GM18867 (cell line): ENCODE measurements at regions not wholly inside any gene's neighbourhood (a gene's known extent, or its start where the extent isn't known, plus 50 kb on each side); places are given as distances from the start of the nearest gene placed in this dataset.
"Not testable (repeated sequence)": the region's sequence is repeated elsewhere in the genome, so short reads cannot be mapped to it uniquely, and the experiment has no call there.

Source experiments
- ATAC-seq: cut with Tn5 transposase; IDR thresholded peaks from one replicate; pipeline ENCODE4 v1.9.1; 2021; ENCODE audit warnings: mild to moderate bottlenecking, moderate library complexity; ENCODE audit not compliant: unreplicated experiment

DNA sequence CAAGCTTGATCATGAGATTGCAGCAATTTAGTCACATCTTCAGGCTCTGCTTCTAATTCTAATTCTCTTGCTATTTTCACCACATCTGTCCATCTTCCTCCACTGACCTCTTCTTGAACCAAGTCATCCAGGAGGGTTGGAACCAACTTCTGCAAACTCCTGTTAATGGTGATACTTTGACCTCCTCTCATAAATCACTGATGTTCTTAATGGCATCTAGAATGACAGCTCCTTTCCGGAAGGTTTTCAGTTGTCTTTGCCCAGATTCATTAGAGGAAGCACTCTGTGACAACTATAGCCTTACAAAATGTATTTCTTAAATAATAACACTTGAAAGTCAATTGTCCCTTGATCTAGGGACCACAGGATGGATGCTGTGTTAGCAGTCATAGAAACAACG lies 136.2 kb downstream of the IGLL1 start:
- ATAC-seq: not testable (repeated sequence)

DNA sequence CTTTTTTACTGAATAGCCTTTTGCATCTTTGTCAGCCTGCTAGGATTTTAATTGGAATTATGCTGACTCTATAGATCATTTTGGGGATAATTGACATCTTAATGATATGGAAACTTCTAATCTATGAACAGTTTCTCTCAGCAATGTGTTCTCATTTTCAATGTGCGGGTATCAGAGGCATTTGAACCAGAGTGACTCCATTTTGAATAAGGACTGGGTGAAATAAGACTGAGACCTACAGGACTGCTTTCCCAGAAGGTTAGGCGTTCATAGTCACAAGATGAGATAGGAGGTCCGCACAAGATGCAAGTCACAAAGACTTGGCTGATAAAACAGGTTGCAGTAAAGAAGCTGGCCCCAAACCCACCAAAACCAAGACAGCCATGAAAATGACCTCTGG lies 140.5 kb downstream of the IGLL1 start:
- not testable (repeated sequence) for ATAC-seq

DNA sequence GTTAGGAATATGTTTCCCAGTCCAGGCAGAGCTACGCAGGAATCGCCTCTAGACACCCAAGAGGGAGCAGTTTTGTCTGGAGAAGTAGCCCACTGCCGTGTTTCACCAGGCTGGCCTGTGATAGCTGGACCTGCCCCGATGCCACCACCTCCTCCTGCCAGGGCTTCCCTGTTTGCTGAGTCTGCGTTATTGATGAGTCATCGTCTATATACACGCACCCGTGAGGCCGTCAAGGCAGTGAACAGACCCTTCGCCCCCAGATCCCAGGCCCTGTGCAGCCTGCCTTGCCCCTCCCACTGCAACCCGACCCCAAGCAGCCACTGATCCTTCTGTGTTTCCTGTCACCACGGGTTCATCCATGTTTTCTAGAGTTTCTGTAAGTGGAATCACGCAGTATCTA lies 141.9 kb downstream of the IGLL1 start:
- no peak for ATAC-seq

DNA sequence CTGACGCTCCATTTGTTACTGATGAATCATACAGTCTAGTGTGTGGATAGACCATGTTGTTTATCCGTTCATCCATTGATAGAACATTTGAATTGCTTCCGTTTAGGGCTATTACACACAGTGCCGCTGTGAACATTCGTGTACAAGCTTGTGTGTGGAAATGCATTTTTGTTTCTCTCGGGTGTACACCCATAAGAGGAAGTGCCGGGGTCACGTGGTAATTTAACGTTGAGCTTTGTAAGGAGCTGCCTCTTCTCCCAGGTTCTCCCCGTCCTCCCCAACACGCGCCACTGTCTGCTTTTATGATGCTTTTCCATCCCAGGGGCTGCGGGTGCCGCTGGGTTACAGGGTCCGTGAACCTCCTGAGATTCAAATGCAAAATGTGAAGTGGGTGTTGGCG lies 142.3 kb downstream of the IGLL1 start:
- no peak for ATAC-seq

DNA sequence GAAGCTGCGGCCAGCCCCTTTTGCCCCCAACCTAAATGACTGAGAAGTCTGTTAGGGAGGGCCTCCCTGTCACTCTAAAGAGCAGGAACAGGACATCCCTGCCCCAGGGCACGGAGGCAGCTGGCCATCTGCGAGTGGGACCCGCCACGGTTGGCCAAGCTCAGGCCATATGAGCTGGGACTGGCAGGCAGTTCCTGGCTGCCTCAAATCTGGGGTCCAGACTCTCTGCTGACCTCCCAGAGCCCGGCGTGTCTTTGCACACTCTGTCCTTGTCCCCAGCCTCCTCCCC lies 143.0 kb downstream of the IGLL1 start:
- not testable (repeated sequence) for ATAC-seq

DNA sequence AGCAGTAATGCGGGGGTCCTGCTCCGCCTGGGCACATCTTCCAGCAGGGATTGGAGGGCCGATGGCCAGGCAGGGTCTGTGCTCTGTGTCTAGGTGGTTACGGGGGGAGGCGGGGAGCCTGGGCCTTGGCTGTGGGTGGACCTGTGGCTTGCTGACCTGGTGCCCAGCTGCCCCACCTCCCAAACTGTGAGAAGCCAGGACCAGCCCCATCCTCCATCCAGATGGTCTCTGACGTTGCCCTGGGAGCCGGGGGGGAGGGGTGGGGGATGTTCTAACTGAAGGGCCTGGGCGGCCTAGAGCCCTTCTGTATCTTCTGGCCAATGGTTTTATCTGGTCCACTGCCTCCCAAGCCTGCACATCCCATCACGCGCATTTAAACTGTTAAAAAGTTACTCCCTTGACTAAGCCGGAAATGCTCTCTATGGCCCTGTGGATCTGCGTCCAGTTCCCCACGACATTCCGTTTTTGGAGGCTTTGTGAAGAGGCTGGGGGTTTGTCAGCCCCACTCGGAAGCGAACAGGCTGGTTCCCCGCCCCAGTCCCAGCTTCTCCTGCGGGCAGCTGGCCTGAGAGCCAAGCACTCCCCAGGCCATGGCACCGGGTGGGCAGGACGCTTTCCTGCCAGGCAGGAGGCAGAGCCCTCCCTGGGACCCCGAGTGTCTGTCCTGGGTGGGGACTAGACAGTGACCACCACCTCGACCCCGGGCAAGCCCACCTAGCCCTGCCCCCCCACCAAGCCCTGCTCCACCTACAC lies 143.6 kb downstream of the IGLL1 start:
- not testable (repeated sequence) for ATAC-seq

DNA sequence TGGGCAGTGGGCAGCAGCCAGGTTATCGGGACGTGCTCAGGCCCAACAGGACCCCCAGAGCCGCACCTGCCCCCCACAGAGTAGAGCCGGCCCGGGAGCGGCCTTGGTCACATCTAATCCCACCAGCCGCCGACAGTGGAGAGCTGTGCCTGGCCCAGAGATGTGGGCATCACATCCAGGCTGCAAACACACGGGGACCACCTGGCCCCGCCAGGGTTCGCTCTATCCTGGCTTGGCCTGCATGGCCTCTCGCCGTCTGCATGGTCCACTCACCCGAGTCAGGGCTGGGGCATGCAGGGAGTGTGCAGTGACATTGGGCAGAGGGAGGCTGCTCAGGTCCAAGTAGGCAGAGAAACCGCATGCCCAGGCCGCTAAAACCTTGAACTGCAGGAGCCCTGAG lies 144.9 kb downstream of the IGLL1 start:
- not testable (repeated sequence) for ATAC-seq

DNA sequence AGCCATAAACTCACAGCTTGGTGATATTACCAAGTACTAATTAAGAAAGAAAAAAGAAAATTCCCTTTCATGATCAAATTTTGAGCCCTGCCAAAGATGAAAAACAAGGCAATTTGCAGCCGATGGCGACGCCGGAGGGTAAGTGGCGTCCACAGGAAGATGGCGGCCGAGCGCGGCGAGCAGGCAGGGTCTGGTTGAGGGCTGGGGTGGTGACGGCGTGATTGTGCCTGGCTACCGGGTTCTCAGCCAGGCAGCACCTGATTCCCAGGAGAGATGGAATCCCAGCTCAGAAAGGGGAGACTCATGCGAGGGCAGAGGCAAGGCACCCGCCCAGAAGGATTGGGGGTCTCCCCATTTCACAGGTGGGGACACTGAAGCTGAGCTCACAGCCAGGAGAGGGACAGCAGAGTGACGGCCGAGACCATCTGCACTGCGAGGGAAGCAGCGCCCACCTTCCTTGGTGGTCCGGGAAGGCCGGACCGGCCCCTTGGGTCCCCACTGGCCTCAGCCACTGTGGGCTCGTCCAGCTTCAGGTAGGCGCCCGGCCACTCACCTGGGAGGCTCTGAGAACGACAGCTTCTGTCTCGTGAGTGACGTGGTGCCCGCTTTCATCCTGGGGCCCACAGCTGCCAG lies 145.8 kb downstream of the IGLL1 start:
- ATAC-seq: not testable (repeated sequence)

DNA sequence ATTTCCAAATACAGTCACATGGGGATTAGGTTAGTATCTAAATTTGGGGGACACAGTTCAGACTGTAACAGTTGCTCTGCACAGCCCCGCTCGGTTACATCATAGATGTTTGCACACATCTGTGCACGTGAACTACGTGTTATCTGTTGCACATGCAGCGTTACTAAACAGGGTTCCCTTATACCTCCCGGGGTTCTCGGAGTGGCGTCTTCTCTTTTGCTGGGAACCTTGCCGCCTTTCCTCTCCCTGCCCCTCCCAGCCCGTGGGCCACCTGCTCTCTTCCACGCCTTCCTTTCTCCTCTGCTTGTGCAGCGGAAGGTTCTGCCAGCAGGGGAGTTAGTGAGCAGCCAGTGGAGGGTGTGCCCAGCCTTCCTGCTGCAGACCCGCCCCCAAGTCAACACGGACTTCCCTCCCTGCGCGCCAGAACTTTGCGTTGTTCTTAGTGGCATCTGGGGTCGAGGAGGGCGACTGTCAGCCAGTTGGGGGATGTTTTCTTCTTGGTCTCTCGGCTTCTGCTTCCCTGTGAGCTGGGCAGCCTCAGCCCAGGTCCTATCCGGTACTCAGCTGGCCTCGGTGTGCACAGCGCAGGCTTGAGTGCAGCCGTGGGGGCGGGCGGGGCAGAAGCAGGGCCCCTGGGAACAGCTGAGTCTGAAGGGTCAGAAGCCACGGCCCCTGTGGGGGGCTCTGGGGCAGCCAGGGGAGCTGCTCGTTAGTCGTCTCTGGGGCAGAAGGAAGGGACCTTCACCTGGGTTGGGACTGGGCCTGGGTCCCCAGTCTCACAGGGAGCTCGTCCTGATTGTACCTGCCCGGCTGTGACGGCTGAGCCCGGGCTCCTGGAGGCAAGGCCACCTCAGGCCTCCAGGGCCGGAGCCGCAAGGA lies 146.7 kb downstream of the IGLL1 start:
- not testable (repeated sequence) for ATAC-seq

DNA sequence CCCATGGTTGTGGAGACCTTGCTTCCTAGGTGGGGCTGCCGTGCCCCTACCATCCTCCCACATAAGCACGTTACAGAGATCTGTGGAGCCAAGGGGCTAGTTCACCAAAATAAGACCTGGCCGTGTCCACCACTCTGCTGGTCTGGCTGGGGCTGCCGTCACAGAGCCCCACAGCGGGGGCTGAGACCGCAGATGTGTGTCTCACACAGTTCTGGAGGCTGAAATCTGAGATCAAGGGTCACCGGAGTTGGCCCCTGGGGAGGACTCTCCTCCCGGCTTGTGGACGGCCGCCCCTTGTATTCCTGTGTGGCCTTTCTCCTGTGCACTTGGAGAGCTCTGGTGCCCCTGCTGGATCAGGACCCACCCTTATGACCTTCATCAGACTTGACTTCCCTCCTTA lies 147.4 kb downstream of the IGLL1 start:
- not testable (repeated sequence) for ATAC-seq

DNA sequence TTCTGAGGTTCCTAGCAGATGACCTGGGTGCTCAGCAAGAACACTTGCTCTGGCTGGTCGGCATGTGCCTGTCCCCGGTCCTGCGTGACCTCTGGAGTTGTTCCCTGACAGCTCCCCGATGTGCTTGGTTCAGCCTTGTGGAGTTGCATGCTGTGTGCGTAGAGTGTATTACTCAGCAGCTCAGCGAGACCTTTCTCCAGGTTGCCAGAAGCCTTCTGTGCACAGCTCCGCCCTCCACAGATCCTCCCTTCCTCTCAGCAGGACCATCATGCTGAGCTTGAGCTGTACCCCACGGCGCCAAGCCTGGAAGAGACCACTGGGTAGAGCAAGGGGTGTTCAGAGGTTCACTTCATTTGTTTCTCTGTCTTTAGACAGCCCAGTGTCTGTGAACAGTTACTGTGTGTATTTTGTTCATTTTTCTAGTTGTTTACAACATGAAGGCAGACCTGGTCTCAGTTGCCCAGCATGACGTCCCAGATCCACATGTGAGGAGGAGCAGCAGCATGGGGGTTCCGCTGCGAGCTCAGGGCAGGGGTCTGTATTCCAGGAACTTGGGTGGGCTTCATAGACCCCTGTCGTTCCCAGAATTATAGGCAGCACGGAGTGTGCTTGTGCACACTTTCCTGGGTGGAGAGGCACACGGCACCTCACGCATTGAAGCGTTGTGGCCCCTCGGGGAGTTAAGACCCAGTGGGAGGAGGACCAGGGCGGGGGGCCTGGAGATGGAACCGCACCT lies 148.6 kb downstream of the IGLL1 start:
- ATAC-seq: no peak

DNA sequence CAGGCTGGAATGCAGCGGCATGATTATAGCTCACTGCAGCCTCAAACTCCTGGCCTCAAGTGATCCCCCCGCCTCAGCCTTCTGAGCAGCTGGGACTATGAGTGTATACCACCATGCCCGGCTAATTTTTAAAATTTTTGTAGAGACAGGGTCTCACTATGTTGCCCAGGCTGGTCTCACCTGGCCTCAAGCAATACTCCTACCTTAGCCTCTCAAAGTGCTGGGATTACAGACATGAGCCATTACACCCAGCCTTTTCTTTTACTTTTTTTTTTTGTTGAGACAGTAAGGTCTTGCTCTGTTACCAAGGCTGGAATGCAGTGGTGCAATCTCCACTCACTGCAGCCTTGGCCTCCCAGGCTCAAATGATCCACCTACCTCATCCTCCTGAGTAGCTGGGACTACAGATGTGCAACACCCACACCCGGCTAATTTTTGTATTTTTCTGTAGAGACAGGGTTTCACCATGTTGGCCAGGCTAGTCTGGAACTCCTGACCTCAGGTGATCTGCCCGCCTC lies 155.5 kb downstream of the IGLL1 start:
- ATAC-seq: not testable (repeated sequence)

DNA sequence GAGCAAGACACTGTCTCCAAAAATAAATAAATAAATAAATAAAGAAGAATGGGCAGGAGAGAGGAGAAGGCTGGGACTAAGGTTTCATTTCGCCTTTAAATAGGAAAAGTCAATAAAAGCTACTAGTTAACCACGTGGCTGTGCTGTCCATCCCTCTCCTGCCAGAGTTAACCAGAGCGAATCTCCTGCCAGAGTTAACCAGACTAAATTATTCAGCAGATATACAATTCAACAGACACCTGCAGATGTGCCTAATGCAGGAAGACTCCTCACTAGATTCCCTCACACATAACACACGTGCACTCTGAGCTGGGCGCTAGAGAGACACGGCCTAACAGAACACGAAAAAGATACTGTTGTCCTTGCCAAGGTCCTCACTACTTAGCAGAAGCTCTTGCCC lies 156.1 kb downstream of the IGLL1 start:
- no peak for ATAC-seq

DNA sequence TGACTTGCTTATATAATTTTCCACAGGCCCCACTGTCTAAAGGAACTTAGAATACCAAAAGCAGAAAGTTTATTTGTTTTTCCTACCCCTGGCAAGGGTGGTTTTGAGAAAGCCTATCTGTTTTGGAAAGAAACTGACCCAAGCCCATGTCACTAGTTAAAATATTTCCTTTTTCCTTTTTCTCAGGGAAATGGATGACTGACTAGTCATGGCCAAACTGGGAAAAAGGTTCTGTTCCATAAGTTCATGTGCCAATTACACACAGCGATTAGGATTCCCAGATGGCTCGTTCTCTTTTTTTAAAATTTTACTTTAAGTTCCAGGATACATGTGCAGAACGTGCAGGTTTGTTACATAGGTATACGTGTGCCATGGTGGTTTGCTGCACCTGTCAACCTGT lies 157.8 kb downstream of the IGLL1 start:
- not testable (repeated sequence) for ATAC-seq

DNA sequence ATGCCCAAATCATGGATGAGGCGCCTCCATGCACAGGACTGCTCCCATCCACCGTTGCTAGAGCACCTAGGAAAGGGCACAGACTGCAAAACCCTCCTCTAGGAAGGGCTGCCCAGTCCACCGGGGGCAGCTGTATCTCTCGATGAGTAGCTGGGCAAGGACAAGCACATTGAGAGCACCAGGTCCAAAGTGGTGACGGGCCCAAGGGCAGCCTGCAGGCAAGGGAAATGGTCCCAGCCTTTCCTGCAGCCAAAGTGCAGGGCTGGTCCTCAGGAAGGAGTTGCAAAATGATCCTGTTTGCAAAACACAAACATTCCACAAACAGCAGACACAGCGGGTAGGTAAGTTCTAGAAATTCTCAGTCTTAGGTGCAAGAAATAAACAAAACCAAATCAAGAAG lies 158.8 kb downstream of the IGLL1 start:
- not testable (repeated sequence) for ATAC-seq

DNA sequence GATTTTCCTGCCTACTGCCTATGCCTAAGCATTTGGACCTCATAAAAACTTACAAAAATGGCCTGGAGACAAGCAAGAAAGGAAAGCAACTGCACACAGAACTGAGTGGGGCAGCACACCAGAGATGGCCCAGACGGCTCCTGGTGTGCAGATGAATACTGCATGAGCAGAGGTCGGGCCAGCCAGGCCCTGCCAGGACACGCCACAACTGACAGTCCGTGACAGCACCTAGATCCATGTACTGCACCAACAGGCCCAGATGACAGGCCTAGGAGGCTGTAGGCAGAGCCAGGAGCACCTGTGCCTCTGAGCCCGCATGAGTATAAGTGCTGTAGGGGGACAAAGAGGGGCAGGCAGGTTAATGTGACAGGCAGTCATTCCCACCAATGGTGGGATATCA lies 160.2 kb downstream of the IGLL1 start:
- no peak for ATAC-seq

DNA sequence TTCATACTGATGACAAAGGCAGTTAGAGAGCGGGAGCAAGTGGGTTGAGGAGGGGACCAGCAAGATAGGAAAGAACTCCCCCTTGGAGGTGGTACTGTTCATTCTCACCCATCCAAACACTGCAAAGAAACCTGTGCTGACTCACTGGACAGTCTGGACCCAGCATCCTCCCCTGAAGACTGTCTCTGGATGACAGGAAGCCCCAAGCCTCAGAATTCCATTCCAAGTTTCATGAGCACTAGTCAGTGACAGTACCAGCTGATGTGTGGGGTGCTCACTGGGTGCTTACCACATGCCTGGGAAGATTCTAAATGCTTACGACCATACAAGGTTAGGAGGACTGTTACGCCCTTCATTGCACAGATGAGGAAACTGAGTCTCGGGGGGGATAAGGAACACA lies 160.9 kb downstream of the IGLL1 start:
- no peak for ATAC-seq

DNA sequence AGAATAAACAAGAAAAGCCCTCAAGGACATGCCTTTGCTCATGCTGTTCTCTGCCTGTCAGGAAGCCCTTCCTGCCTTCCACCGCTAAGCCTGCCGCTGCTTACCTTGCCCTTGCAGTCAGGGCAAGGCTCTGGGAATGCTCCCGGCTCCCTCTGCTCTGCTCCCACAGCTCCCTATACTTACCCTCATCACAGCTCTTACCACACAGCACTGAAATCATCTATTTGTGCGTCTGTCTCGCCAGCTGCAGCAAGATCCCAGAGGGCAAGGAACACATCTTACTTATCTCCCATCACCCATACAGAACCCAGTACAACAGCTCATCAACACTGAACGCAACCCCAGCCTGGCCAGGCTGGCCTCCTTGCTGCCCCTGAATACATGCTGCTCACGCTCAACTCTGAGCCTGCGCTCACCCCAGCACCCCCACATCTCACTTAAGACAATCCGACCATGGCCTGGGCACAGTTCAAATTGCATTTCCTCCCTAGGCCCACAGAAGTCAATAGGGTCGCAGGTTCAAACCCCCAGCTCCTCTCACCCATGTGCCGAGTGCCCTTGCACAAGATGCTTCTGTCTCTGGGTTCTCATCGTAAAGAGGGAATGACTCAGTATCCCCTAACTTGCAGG lies 161.8 kb downstream of the IGLL1 start:
- no peak for ATAC-seq

DNA sequence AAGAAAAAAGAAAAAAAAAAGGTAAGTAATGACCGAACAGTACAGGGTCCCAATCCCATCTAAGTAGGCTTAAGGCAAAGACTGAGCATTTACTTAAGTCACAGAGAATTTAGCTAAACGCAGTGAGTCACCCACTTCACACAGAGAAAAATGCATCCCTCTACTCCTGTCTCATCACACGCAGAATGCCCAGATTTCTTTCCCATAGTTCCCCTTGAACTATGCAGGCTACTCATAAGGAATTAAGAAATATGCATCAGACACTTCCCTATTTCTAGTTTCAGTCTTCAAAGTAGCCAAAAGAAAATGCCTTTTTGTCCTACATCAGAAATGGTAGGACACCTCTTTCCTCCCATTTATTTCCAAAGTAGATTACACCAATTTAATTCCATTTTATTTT lies 162.8 kb downstream of the IGLL1 start:
- not testable (repeated sequence) for ATAC-seq

DNA sequence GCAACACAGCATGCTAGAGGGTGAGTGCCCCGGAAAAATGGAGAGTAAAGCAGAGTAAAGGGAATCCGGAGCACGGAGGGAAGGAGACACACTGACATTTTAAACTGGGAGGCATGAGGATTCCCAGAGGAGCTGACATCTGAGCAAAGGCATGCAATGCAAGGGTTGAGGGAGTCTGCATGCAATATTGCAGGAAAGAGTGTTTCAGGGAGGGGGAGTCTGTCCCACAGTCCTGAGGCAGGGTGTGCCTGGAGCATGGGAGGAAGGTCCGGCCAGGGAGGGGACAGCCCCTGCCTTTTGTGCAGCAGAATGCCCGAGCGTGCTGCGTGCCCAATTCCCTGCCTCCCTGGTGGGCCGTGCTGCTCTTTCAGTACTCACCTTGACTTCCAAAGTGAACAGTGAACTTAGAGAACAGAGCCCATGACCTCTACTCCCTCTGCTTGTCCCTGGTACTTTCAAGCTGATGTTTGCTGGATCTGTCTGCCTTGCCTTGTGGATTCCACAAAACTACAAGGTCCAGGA lies 163.9 kb downstream of the IGLL1 start:
- not testable (repeated sequence) for ATAC-seq
